Motor neuron (in vitro differentiated cells): ENCODE measurements at regions not wholly inside any gene's neighbourhood (a gene's known extent, or its start where the extent isn't known, plus 50 kb on each side); places are given as distances from the start of the nearest gene placed in this dataset.
"Not testable (repeated sequence)": the region's sequence is repeated elsewhere in the genome, so short reads cannot be mapped to it uniquely, and the experiment has no call there.

Experiments
- ATAC-seq, 8 experiments: fragments of 200-7000 bp; cut with Tn5 transposase; replicated peaks in 6 of 8; 2 replicates each; pipeline ENCODE4 v1.8.0; 2021; ENCODE audit warnings: mild to moderate bottlenecking in 8 of 8, moderate library complexity in 8 of 8
- H3K27ac ChIP-seq, 2 donors: fragments of 250-450 bp; sonication (Bioruptor Pico); 2 replicates each; pipeline ENCODE4 v1.9.0; 2021; ENCODE audit warnings: antibody characterized with exemption in 2 of 2, mild to moderate bottlenecking in 2 of 2, moderate library complexity in 1 of 2
- H3K4me1 ChIP-seq, 2 donors: fragments of 250-450 bp; sonication (Bioruptor Pico); replicated peaks in 1 of 2; 2 replicates each; pipeline ENCODE4 v1.6.1; 2021; ENCODE audit warnings: antibody characterized with exemption in 2 of 2, mild to moderate bottlenecking in 2 of 2, moderate library complexity in 1 of 2
- H3K4me3 ChIP-seq, 5 donors: fragments of 250-450 bp; sonication (Bioruptor Pico); 2 replicates each; pipeline ENCODE4 v1.9.0; 2021; ENCODE audit warnings: antibody characterized with exemption in 5 of 5, mild to moderate bottlenecking in 5 of 5, moderate library complexity in 4 of 5
- WGBS, 10 experiments: fragments of 450-650 bp; shearing (Covaris generic); methylation state at CpG; one replicate each; pipeline ENCODE4 v1.0.0; 2022; 5-methylcytosine and 5-hydroxymethylcytosine counted together
- in situ Hi-C, 9 experiments: fragments of 400-800 bp; cut with MboI; loops; one replicate each; pipeline ENCODE4 v1.15.0; 2021; ENCODE audit warnings: low sequenced_read_pairs in 9 of 9, low pct_unique_long_range_greater_than_20kb in 2 of 9; ENCODE audit not compliant: unreplicated experiment in 9 of 9

- Histone ChIP-seq H3K27ac (no peak overlapping the region), H3K4me3 (no peak overlapping the region), H3K4me1 (no peaks in the 10 kb centered on the region)
- no peak for ATAC-seq
- in situ Hi-C loops, result loop anchor here in 3 of 9 experiments (25.0 kb wide), 2 partner anchors 629 to 729 kb away; no protein-coding TSS in a partner anchor
Observed at GRCh38 chr9:90132866-90133265, 509.8 kb downstream of the DIRAS2 start.

GRCh38 chr9:90137801-90138200, 504.8 kb downstream of the DIRAS2 start:
- 0 to 100% (median 36%) methylated on average over 1 of the region's 1 CpG; no CpG with 5 or more reads in 3 of the 10 experiments for WGBS, 10 experiments
- in situ Hi-C loops, result loop anchor here in 3 of 9 experiments (25.0 kb wide), 2 partner anchors 624 to 724 kb away; no protein-coding TSS in a partner anchor

GRCh38 chr9:90140131-90140818, 502.3 kb downstream of the DIRAS2 start:
- Histone ChIP-seq H3K4me1 (peaks cover 2 to 3% of the 10 kb centered on the region in 2 donors), H3K27ac (no peak overlapping the region), H3K4me3 (no peak overlapping the region)
- in situ Hi-C loops, result loop anchor here in 4 of 9 experiments (10.0 to 25.0 kb wide), 3 partner anchors 622 to 735 kb away; no protein-coding TSS in a partner anchor
- ATAC-seq, result no peak
- WGBS, 10 experiments, result 0 to 100% (median 65%) methylated on average over 1 to 7 of the region's 7 CpGs

More at GRCh38 chr9:90137801-90138200, 504.8 kb downstream of the DIRAS2 start:
- ATAC-seq, result no peak
- Histone ChIP-seq H3K4me1 (peaks cover 2 to 3% of the 10 kb centered on the region in 2 donors), H3K4me3 (no peak overlapping the region), H3K27ac (no peak overlapping the region)

- WGBS, 10 experiments, result 0 to 44% (median 35%) methylated on average over 1 to 5 of the region's 5 CpGs; no CpG with 5 or more reads in 1 of the 10 experiments
- no peak overlapping the region for H3K27ac ChIP-seq
- in situ Hi-C loops, result loop anchor here in 4 of 9 experiments (10.0 to 25.0 kb wide), 3 partner anchors 621 to 733 kb away; no protein-coding TSS in a partner anchor
- H3K4me1 ChIP-seq, result peaks cover 2 to 3% of the 10 kb centered on the region in 2 donors
- no peak overlapping the region for H3K4me3 ChIP-seq
- ATAC-seq, result no peak
Observed at GRCh38 chr9:90141723-90142122, 500.9 kb downstream of the DIRAS2 start.

- Histone ChIP-seq H3K4me3 (no peak overlapping the region), H3K4me1 (peaks cover 2 to 3% of the 10 kb centered on the region in 2 donors), H3K27ac (no peak overlapping the region)
- 0 to 66% (median 24%) methylated on average over 1 to 5 of the region's 5 CpGs; no CpG with 5 or more reads in 2 of the 10 experiments for WGBS, 10 experiments
- in situ Hi-C loops, result loop anchor here in 4 of 9 experiments (10.0 to 25.0 kb wide), 3 partner anchors 620 to 732 kb away; no protein-coding TSS in a partner anchor
- no peak for ATAC-seq
Observed at GRCh38 chr9:90142580-90142979, 500.0 kb downstream of the DIRAS2 start.

GRCh38 chr9:90147426-90147825, 495.2 kb downstream of the DIRAS2 start:
- 0 to 100% (median 80%) methylated on average over 1 to 3 of the region's 3 CpGs; no CpG with 5 or more reads in 1 of the 10 experiments for WGBS, 10 experiments
- Histone ChIP-seq H3K27ac (no peak overlapping the region), H3K4me1 (no peaks in the 10 kb centered on the region), H3K4me3 (no peak overlapping the region)
- ATAC-seq, result no peak
- in situ Hi-C loops, result loop anchor here in 4 of 9 experiments (10.0 to 25.0 kb wide), 3 partner anchors 615 to 727 kb away; no protein-coding TSS in a partner anchor

GRCh38 chr9:90156318-90156717, 486.3 kb downstream of the DIRAS2 start:
- ATAC-seq, result no peak
- 0 to 90% (median 80%) methylated on average over 1 to 2 of the region's 2 CpGs; no CpG with 5 or more reads in 3 of the 10 experiments for WGBS, 10 experiments
- H3K27ac ChIP-seq, result no peak overlapping the region
- H3K4me1 ChIP-seq, result peaks cover 0 to 6% of the 10 kb centered on the region in 2 donors
- no peak overlapping the region for H3K4me3 ChIP-seq
- in situ Hi-C loops, result no loop called here

- no peak for ATAC-seq
- no peak overlapping the region for H3K4me3 ChIP-seq
- no peak overlapping the region for H3K27ac ChIP-seq
- H3K4me1 ChIP-seq, result peaks cover 0 to 6% of the 10 kb centered on the region in 2 donors
- WGBS, 10 experiments, result 51 to 100% (median 92%) methylated on average over 1 to 4 of the region's 5 CpGs; no CpG with 5 or more reads in 1 of the 10 experiments
- in situ Hi-C loops, result no loop called here
Observed at GRCh38 chr9:90162326-90162725, 480.3 kb downstream of the DIRAS2 start.

- Histone ChIP-seq H3K27ac (no peak overlapping the region), H3K4me1 (peaks cover 0 to 6% of the 10 kb centered on the region in 2 donors), H3K4me3 (no peak overlapping the region)
- in situ Hi-C loops, result no loop called here
- 0 to 100% (median 22%) methylated on average over 1 to 3 of the region's 3 CpGs; no CpG with 5 or more reads in 3 of the 10 experiments for WGBS, 10 experiments
- ATAC-seq, result no peak
Observed at GRCh38 chr9:90162819-90163218, 479.8 kb downstream of the DIRAS2 start.

- no peak for ATAC-seq
- Histone ChIP-seq H3K4me3 (no peak overlapping the region), H3K27ac (no peak overlapping the region), H3K4me1 (no peaks in the 10 kb centered on the region)
- in situ Hi-C loops, result no loop called here
- whole genome bisulfite sequencing, 10 experiments, result 17 to 100% (median 83%) methylated on average over 1 to 5 of the region's 6 CpGs; no CpG with 5 or more reads in 3 of the 10 experiments
Observed at GRCh38 chr9:90165281-90165680, 477.3 kb downstream of the DIRAS2 start.

- WGBS, 10 experiments, result 0 to 41% (median 20%) methylated on average over 1 to 3 of the region's 3 CpGs; no CpG with 5 or more reads in 2 of the 10 experiments
- H3K4me3 ChIP-seq, in situ Hi-C loops, ATAC-seq, H3K4me1 ChIP-seq, H3K27ac ChIP-seq: not testable (repeated sequence)
Observed at GRCh38 chr9:90166374-90166773, 476.2 kb downstream of the DIRAS2 start.

- H3K27ac ChIP-seq, result no peak overlapping the region
- no peak for ATAC-seq
- H3K4me1 ChIP-seq, result no peaks in the 10 kb centered on the region
- H3K4me3 ChIP-seq, result no peak overlapping the region
- in situ Hi-C loops, result no loop called here
- WGBS, 10 experiments, result 0 to 100% (median 67%) methylated on average over 1 to 2 of the region's 2 CpGs; no CpG with 5 or more reads in 3 of the 10 experiments
Observed at GRCh38 chr9:90167914-90168313, 474.7 kb downstream of the DIRAS2 start.

- 0 to 100% (median 81%) methylated on average over 1 to 2 of the region's 2 CpGs for WGBS, 10 experiments
- no peak overlapping the region for H3K27ac ChIP-seq
- no peak for ATAC-seq
- H3K4me3 ChIP-seq, result no peak overlapping the region
- in situ Hi-C loops, result no loop called here
- H3K4me1 ChIP-seq, result no peaks in the 10 kb centered on the region
Observed at GRCh38 chr9:90169490-90169889, 473.1 kb downstream of the DIRAS2 start.
